Adrenal gland (tissue), 5 donors: ENCODE measurements at regions not wholly inside any gene's neighbourhood (a gene's known extent, or its start where the extent isn't known, plus 50 kb on each side); places are given as distances from the start of the nearest gene placed in this dataset.

ENCODE experiments used
- POLR2A ChIP-seq, 2 donors: fragments of 450-650 bp; IDR thresholded peaks; one replicate each; pipeline ENCODE4 v1.6.1; 2017; ENCODE audit warnings: antibody characterized with exemption in 2 of 2, mild to moderate bottlenecking in 2 of 2, moderate library complexity in 1 of 2
- TF ChIP-seq, protein P1 (sequence below), 6 experiments: fragments of 450-650 bp in 4 of 6; fragments of 200-600 bp in 2 of 6; sonication (generic) in 1 of 6; IDR thresholded peaks; 1 replicate in 5 of 6; 2 replicates in 1 of 6; pipeline versions ENCODE4 v1.5.1 to v1.8.0; 2016 to 2021; ENCODE audit warnings: antibody characterized with exemption in 6 of 6, mild to moderate bottlenecking in 2 of 6, moderate library complexity in 1 of 6
- donor health status: DM: no; HTN: no; CAD: no.

GRCh38 chr2:128598862-128599441, 280.3 kb upstream of the HS6ST1 start:
- TF ChIP-seq, protein P1, sequence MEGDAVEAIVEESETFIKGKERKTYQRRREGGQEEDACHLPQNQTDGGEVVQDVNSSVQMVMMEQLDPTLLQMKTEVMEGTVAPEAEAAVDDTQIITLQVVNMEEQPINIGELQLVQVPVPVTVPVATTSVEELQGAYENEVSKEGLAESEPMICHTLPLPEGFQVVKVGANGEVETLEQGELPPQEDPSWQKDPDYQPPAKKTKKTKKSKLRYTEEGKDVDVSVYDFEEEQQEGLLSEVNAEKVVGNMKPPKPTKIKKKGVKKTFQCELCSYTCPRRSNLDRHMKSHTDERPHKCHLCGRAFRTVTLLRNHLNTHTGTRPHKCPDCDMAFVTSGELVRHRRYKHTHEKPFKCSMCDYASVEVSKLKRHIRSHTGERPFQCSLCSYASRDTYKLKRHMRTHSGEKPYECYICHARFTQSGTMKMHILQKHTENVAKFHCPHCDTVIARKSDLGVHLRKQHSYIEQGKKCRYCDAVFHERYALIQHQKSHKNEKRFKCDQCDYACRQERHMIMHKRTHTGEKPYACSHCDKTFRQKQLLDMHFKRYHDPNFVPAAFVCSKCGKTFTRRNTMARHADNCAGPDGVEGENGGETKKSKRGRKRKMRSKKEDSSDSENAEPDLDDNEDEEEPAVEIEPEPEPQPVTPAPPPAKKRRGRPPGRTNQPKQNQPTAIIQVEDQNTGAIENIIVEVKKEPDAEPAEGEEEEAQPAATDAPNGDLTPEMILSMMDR (IDR thresholded peaks at IDR 0.05): no peak
- no peak for TF ChIP-seq POLR2A (IDR thresholded peaks at IDR 0.05)
